HCT116 (cell line): ENCODE measurements at regions not wholly inside any gene's neighbourhood (a gene's known extent, or its start where the extent isn't known, plus 50 kb on each side); places are given as distances from the start of the nearest gene placed in this dataset.

ENCODE experiments used
- ATAC-seq: fragments of 200-7000 bp; cut with Tn5 transposase; 2 replicates; pipeline ENCODE4 v1.9.1; 2020; ENCODE audit warnings: mild to moderate bottlenecking, moderate library complexity
- BruUV-seq: library from RNA; stranded (reverse); fragments of 400-500 nt; replicated peaks from 2 replicates; lab custom pipeline; 2021; lab: Mats Ljungman, UMichigan
- CTCF ChIA-PET: fragments of 300-600 bp; sonication (Branson Sonifier 250); formaldehyde crosslinking; loops from one replicate; lab custom pipeline; 2021; ENCODE audit warnings: antibody characterized with exemption; lab: Charles Lee
- POLR2A ChIA-PET: fragments of 300-600, 350-600 bp; sonication (Branson Sonifier 250); formaldehyde crosslinking; loops from one replicate; lab custom pipeline; 2021; ENCODE audit warnings: antibody characterized with exemption; lab: Charles Lee
- RAD21 ChIA-PET, 2 experiments: fragments of 300-600 bp; sonication (Branson Sonifier 250); formaldehyde crosslinking; loops; one replicate each; lab custom pipeline; 2023; ENCODE audit warnings: low total read pairs in 2 of 2; ENCODE audit not compliant: uncharacterized antibody in 2 of 2, unreplicated experiment in 2 of 2, low non-redundant PET in 1 of 2; lab: Charles Lee
- DNase-seq: peaks from one replicate; pipeline ENCODE4 v3.0.0-alpha.2; 2010; ENCODE audit warnings: low read depth, low spot score
- H2AFZ ChIP-seq: fragments of 200-600 bp; shearing (Covaris generic), sonication (generic); 2 replicates; pipeline ENCODE4 v1.6.1; 2017; ENCODE audit warnings: low read depth, mixed run types, mixed read lengths, antibody characterized with exemption, low read length; ENCODE audit not compliant: poor library complexity, severe bottlenecking
- H3K27ac ChIP-seq: 2 replicates; pipeline ENCODE4 v1.5.1; 2012; ENCODE audit warnings: low read depth, low read length
- H3K27me3 ChIP-seq: fragments of 200-600 bp; sonication (generic); 2 replicates; pipeline ENCODE4 v1.6.1; 2016; ENCODE audit warnings: mixed run types, low read length, mixed read lengths; ENCODE audit not compliant: insufficient read depth
- H3K36me3 ChIP-seq, 2 experiments: fragments of 200-500 bp in 1 of 2; fragments of 200-600 bp in 1 of 2; sonication (Bioruptor generic) in 1 of 2; sonication (generic) in 1 of 2; 2 replicates each; pipeline versions ENCODE4 v1.5.1 to v1.6.1; 2014 to 2016; ENCODE audit warnings: low read length in 2 of 2, inconsistent platforms in 1 of 2, mixed read lengths in 1 of 2, mixed run types in 1 of 2; ENCODE audit not compliant: insufficient read depth in 2 of 2, control insufficient read depth in 1 of 2
- H3K4me1 ChIP-seq, 2 experiments: fragments of 200-600 bp in 1 of 2; sonication (generic) in 1 of 2; 2 replicates each; pipeline versions ENCODE4 v1.5.1 to v1.6.1; 2012 to 2017; ENCODE audit warnings: low read length in 2 of 2, inconsistent platforms in 1 of 2, mild to moderate bottlenecking in 1 of 2, mixed read lengths in 1 of 2, mixed run types in 1 of 2, moderate library complexity in 1 of 2; ENCODE audit not compliant: insufficient read depth in 2 of 2, control insufficient read depth in 1 of 2
- H3K4me2 ChIP-seq: fragments of 200-600 bp; sonication (generic); 2 replicates; pipeline ENCODE4 v1.6.1; 2017; ENCODE audit warnings: mixed run types, low read length, mixed read lengths
- H3K4me3 ChIP-seq, 2 experiments: fragments of 200-600 bp in 1 of 2; sonication (generic) in 1 of 2; replicated peaks in 1 of 2; 2 replicates each; pipeline ENCODE4 v1.5.1; 2011 to 2016; ENCODE audit warnings: low read length in 2 of 2, control low read depth in 1 of 2, low read depth in 1 of 2, mild to moderate bottlenecking in 1 of 2, mixed read lengths in 1 of 2, mixed run types in 1 of 2
- H3K79me2 ChIP-seq: fragments of 200-600 bp; sonication (generic); 2 replicates; pipeline ENCODE4 v1.6.1; 2017; ENCODE audit warnings: mild to moderate bottlenecking, mixed run types, low read length, moderate library complexity, mixed read lengths; ENCODE audit not compliant: insufficient read depth
- H3K9ac ChIP-seq: fragments of 200-600 bp; sonication (generic); 2 replicates; pipeline ENCODE4 v1.6.1; 2016; ENCODE audit warnings: low read length, mixed read lengths
- H3K9me2 ChIP-seq: fragments of 200-600 bp; sonication (generic), shearing (Covaris generic); 2 replicates; pipeline ENCODE4 v1.6.1; 2017; ENCODE audit warnings: mixed run types, mild to moderate bottlenecking, moderate library complexity; ENCODE audit not compliant: insufficient read depth
- H3K9me3 ChIP-seq, 2 experiments: fragments of 200-500 bp in 1 of 2; fragments of 200-600 bp in 1 of 2; sonication (Bioruptor generic) in 1 of 2; sonication (generic) in 1 of 2; 2 replicates each; pipeline ENCODE4 v1.6.1; 2014 to 2017; ENCODE audit warnings: low read length in 2 of 2, mixed read lengths in 2 of 2, inconsistent platforms in 1 of 2, low read depth in 1 of 2, mild to moderate bottlenecking in 1 of 2, mixed run types in 1 of 2, moderate library complexity in 1 of 2; ENCODE audit not compliant: control insufficient read depth in 1 of 2, insufficient read depth in 1 of 2
- H4K20me1 ChIP-seq: fragments of 200-600 bp; sonication (generic), shearing (Covaris generic); 2 replicates; pipeline ENCODE4 v1.6.1; 2017; ENCODE audit warnings: mixed run types, mild to moderate bottlenecking, moderate library complexity; ENCODE audit not compliant: insufficient read depth
- CTCF ChIP-seq, 3 experiments: fragments of 200-600 bp in 1 of 3; sonication (generic) in 1 of 3; IDR thresholded peaks in 2 of 3; conservative IDR thresholded peaks in 1 of 3; 2 replicates each; pipeline ENCODE4 v1.5.1; 2012 to 2017; ENCODE audit warnings: low read depth in 2 of 3, low read length in 2 of 3, antibody characterized with exemption in 1 of 3, borderline replicate concordance in 1 of 3, control low read depth in 1 of 3, mild to moderate bottlenecking in 1 of 3, mixed read lengths in 1 of 3, mixed run types in 1 of 3, moderate library complexity in 1 of 3; ENCODE audit not compliant: insufficient read depth in 1 of 3
- ELF1 ChIP-seq: IDR thresholded peaks from 2 replicates; pipeline ENCODE4 v1.6.1; 2012; ENCODE audit warnings: low read depth, borderline replicate concordance
- EZH2phosphoT487 ChIP-seq: fragments of 200-600 bp; IDR thresholded peaks from 2 replicates; pipeline ENCODE4 v1.6.1; 2018; ENCODE audit warnings: antibody characterized with exemption, borderline replicate concordance
- REST ChIP-seq: IDR thresholded peaks from 2 replicates; pipeline ENCODE4 v1.6.1; 2012; ENCODE audit warnings: low read depth
- ZBTB33 ChIP-seq: IDR thresholded peaks from 2 replicates; pipeline ENCODE4 v1.6.1; 2011; ENCODE audit warnings: mild to moderate bottlenecking, low read length, moderate library complexity; ENCODE audit not compliant: insufficient replicate concordance; ENCODE audit errors: extremely low read depth
- ZFX ChIP-seq: fragments of 450-650 bp; IDR thresholded peaks from 2 replicates; pipeline ENCODE4 v1.6.1; 2017
- intact Hi-C: fragments of 100-400 bp; cut with micrococcal nuclease; formaldehyde crosslinking; loops from 2 replicates; pipeline ENCODE4 v1.10.0; 2022

DNA sequence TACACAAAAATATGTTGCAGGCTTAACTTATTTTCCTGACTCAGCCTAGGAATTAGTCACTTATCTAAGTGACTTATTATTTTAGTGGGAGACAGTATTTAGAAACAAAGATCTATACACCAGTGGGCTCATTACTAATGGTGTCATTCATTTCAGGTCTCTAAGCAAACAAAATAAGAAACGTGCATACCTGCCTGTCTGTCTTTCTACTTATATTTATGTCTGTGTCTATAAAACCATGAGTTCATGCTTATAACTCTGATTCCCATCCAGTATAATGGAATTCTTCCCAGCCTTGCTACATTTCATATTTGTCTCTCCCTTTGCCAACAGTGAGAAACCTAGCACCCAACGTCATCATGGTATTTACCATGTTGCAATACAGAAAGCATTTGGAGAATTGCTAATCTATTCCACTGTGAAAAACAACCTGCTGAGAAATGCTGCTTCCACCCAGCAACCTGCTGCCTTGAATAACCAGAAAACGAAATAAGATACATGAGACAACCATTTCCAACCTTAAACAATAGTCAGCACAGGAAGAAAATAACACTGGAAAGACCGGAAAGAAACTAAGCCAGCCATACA, 501.0 kb downstream of the GLRX3 start:
- Histone ChIP-seq H3K27me3 (no peaks in the 10 kb centered on the region), H3K79me2 (no peaks in the 10 kb centered on the region), H3K27ac (no peak overlapping the region), H3K4me2 (no peak overlapping the region), H3K4me3 (no peak overlapping the region), H3K4me1 (no peaks in the 10 kb centered on the region), H4K20me1 (no peaks in the 10 kb centered on the region), H3K9me3 (no peaks in the 10 kb centered on the region), H2AFZ (no peak overlapping the region), H3K9me2 (no peaks in the 10 kb centered on the region), H3K36me3 (no peaks in the 10 kb centered on the region), H3K9ac (no peak overlapping the region)
- TF ChIP-seq ELF1 (no peak), ZBTB33 (no peak), EZH2phosphoT487 (no peak)
- CTCF ChIA-PET = no interaction called here
- POLR2A ChIA-PET = no interaction called here
- RAD21 ChIA-PET = no interaction called here
- ATAC-seq = no peak
- intact Hi-C loops = no loop called here
- BruUV-seq = no TSS peak
- DNase-seq = no peak

DNA sequence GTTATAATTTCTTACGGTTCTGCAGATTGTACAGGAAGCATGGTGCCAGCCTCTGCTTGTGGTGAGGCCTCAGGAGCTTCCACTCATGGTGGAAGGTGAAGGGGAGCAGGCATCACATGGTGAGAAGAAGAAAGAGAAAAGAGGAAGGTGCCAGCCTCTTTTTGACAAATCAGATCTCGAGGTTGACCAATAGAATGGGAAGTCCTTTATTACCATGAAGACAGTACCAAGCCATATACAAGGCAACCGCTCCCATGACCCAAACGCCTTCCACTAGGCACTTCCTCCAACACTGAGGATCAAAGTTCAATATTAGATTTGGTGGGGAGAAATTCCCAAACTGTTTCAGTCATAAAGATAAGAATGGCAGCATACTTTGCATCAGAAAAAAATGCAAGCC, 502.8 kb downstream of the GLRX3 start:
- no peaks in the 10 kb centered on the region for H3K79me2 ChIP-seq
- no TSS peak for BruUV-seq
- TF ChIP-seq CTCF (IDR thresholded peaks at IDR 0.05 in 2 of 3, conservative IDR thresholded peaks at IDR 0.05 in 1 of 3; ENCODE audit: borderline replicate concordance in 1 of 3, insufficient read depth in 1 of 3, low read depth in 2 of 3, low read length in 2 of 3) = no peak
- TF ChIP-seq REST = no peak
- TF ChIP-seq ZFX = no peak
- no peak for DNase-seq
- POLR2A ChIA-PET = no interaction called here
- RAD21 ChIA-PET = no interaction called here
- H3K9me2 ChIP-seq = no peaks in the 10 kb centered on the region
- CTCF ChIA-PET = no interaction called here
- no peak overlapping the region for H3K9ac ChIP-seq
- H3K9me3 ChIP-seq = no peaks in the 10 kb centered on the region
- H3K4me2 ChIP-seq = no peak overlapping the region
- no peaks in the 10 kb centered on the region for H3K36me3 ChIP-seq
- no peak overlapping the region for H3K27ac ChIP-seq
- no peak for ATAC-seq
- no peaks in the 10 kb centered on the region for H4K20me1 ChIP-seq
- no peak overlapping the region for H3K4me3 ChIP-seq
- H3K27me3 ChIP-seq = no peaks in the 10 kb centered on the region
- no peak overlapping the region for H2AFZ ChIP-seq
- intact Hi-C loops = no loop called here
- H3K4me1 ChIP-seq = no peaks in the 10 kb centered on the region
